Endothelial cell (in vitro differentiated cells): ENCODE measurements at regions not wholly inside any gene's neighbourhood (a gene's known extent, or its start where the extent isn't known, plus 50 kb on each side); places are given as distances from the start of the nearest gene placed in this dataset.

Source experiments
- DNase-seq: peaks from one replicate; pipeline ENCODE4 v3.0.0; 2021; ENCODE audit warnings: low spot score
- H3K27ac Mint-ChIP-seq: one replicate; pipeline ENCODE4 v1.8.0; 2021; ENCODE audit warnings: mixed read lengths, inconsistent platforms; ENCODE audit not compliant: unreplicated experiment
- H3K27me3 Mint-ChIP-seq: one replicate; pipeline ENCODE4 v1.8.0; 2021; ENCODE audit warnings: mild to moderate bottlenecking, moderate library complexity, mixed read lengths, inconsistent platforms; ENCODE audit not compliant: unreplicated experiment
- H3K36me3 Mint-ChIP-seq: one replicate; pipeline ENCODE4 v1.8.0; 2021; ENCODE audit warnings: mild to moderate bottlenecking, low read depth, mixed read lengths, inconsistent platforms; ENCODE audit not compliant: unreplicated experiment
- H3K4me1 Mint-ChIP-seq: one replicate; pipeline ENCODE4 v1.8.0; 2021; ENCODE audit warnings: mild to moderate bottlenecking, mixed read lengths, inconsistent platforms; ENCODE audit not compliant: unreplicated experiment
- H3K4me3 Mint-ChIP-seq: one replicate; pipeline ENCODE4 v1.8.0; 2021; ENCODE audit warnings: mild to moderate bottlenecking, mixed read lengths, inconsistent platforms; ENCODE audit not compliant: unreplicated experiment
- H3K9me3 Mint-ChIP-seq: one replicate; pipeline ENCODE4 v1.8.0; 2021; ENCODE audit warnings: mixed read lengths, inconsistent platforms; ENCODE audit not compliant: unreplicated experiment
- TF ChIP-seq, protein P1 (sequence below): fragments of 200-600 bp; sonication (generic); IDR thresholded peaks from one replicate; pipeline ENCODE4 v1.5.0; 2021; ENCODE audit warnings: antibody characterized with exemption; ENCODE audit not compliant: unreplicated experiment

DNA sequence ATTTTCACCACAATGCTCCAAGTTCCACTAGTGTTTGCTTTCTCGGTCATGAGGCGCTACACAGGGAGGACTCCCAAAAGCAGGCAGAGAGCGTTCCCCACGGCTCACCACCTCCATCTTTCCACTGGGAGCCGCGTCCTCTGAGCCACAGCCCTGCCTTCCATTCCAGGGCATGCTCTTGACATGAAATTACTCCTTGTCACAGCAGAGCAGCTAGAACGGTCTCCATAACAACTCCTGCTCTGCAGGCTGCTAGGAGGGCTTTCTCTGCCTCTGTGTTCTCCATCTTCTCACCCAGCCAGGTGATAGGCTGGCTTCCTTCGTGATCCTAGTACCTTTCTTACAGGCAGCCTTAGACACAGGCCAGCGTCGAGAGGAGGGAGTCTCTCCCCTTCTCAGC is 171.8 kb upstream of the UBL3 start:
- peaks cover 2% of the 10 kb centered on the region for H3K27me3 Mint-ChIP-seq
- H3K4me1 Mint-ChIP-seq: peaks cover 11% of the 10 kb centered on the region
- no peak overlapping the region for H3K4me3 Mint-ChIP-seq
- H3K36me3 Mint-ChIP-seq: no peaks in the 10 kb centered on the region
- TF ChIP-seq, protein P1, sequence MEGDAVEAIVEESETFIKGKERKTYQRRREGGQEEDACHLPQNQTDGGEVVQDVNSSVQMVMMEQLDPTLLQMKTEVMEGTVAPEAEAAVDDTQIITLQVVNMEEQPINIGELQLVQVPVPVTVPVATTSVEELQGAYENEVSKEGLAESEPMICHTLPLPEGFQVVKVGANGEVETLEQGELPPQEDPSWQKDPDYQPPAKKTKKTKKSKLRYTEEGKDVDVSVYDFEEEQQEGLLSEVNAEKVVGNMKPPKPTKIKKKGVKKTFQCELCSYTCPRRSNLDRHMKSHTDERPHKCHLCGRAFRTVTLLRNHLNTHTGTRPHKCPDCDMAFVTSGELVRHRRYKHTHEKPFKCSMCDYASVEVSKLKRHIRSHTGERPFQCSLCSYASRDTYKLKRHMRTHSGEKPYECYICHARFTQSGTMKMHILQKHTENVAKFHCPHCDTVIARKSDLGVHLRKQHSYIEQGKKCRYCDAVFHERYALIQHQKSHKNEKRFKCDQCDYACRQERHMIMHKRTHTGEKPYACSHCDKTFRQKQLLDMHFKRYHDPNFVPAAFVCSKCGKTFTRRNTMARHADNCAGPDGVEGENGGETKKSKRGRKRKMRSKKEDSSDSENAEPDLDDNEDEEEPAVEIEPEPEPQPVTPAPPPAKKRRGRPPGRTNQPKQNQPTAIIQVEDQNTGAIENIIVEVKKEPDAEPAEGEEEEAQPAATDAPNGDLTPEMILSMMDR: no peak
- no peaks in the 10 kb centered on the region for H3K9me3 Mint-ChIP-seq
- no peak overlapping the region for H3K27ac Mint-ChIP-seq
- no peak for DNase-seq

GRCh38 chr13:30021611-30022010 is 171.2 kb upstream of the UBL3 start:
- no peaks in the 10 kb centered on the region for H3K9me3 Mint-ChIP-seq
- TF ChIP-seq, protein P1: no peak
- peaks cover 11% of the 10 kb centered on the region for H3K4me1 Mint-ChIP-seq
- H3K4me3 Mint-ChIP-seq: no peak overlapping the region
- H3K27me3 Mint-ChIP-seq: peaks cover 2% of the 10 kb centered on the region
- no peak for DNase-seq
- no peak overlapping the region for H3K27ac Mint-ChIP-seq
- H3K36me3 Mint-ChIP-seq: no peaks in the 10 kb centered on the region

DNA sequence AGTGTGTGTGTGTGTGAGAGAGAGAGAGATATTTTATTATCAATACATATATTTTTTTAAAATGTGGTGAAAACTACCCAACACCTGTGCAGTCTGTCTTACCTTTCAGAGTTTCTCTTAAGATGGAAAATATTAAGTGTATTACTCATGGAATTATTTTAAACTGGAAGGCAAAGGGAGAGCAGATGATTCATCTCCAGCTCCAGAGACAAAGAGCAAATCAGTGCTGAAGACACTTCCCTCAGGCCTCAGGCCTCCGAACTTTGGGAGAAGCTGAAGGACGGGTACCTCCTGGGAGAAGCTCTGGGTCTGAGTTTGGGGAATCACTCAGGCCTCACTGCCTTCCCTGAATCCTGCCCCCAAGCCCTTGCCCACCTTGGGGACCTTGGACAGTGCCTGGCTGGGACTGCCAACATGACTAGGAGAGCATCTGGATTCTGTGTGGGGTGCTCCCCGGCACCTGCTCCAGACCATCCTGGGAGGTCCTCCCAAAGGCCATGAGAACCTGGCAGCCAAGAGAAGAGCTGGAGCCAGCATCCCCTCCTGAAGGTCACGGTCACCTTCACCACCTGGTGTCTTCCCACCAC is 170.4 kb upstream of the UBL3 start:
- no peak overlapping the region for H3K27ac Mint-ChIP-seq
- DNase-seq: no peak
- TF ChIP-seq, protein P1: no peak
- H3K9me3 Mint-ChIP-seq: no peaks in the 10 kb centered on the region
- peaks cover 11% of the 10 kb centered on the region for H3K4me1 Mint-ChIP-seq
- peaks cover 2% of the 10 kb centered on the region for H3K27me3 Mint-ChIP-seq
- H3K36me3 Mint-ChIP-seq: no peaks in the 10 kb centered on the region
- no peak overlapping the region for H3K4me3 Mint-ChIP-seq

GRCh38 chr13:30019648-30020626 is 169.5 kb upstream of the UBL3 start:
- no peaks in the 10 kb centered on the region for H3K9me3 Mint-ChIP-seq
- peaks cover 11% of the 10 kb centered on the region for H3K4me1 Mint-ChIP-seq
- peak overlapping the region; percentile 4 for H3K27ac Mint-ChIP-seq
- no peak for DNase-seq
- no peaks in the 10 kb centered on the region for H3K36me3 Mint-ChIP-seq
- no peak overlapping the region for H3K4me3 Mint-ChIP-seq
- peaks cover 2% of the 10 kb centered on the region for H3K27me3 Mint-ChIP-seq
- TF ChIP-seq, protein P1: no peak

- H3K4me1 Mint-ChIP-seq: peaks cover 11% of the 10 kb centered on the region
- no peaks in the 10 kb centered on the region for H3K36me3 Mint-ChIP-seq
- H3K4me3 Mint-ChIP-seq: no peak overlapping the region
- TF ChIP-seq, protein P1: no peak
- no peaks in the 10 kb centered on the region for H3K9me3 Mint-ChIP-seq
- peak; percentile 15 for DNase-seq
- H3K27me3 Mint-ChIP-seq: peaks cover 2% of the 10 kb centered on the region
- H3K27ac Mint-ChIP-seq: no peak overlapping the region
Measured at GRCh38 chr13:30017880-30018279, 167.5 kb upstream of the UBL3 start.
